EL (cell line): ENCODE measurements at regions not wholly inside any gene's neighbourhood (a gene's known extent, or its start where the extent isn't known, plus 50 kb on each side); places are given as distances from the start of the nearest gene placed in this dataset.
"Not testable (repeated sequence)": the region's sequence is repeated elsewhere in the genome, so short reads cannot be mapped to it uniquely, and the experiment has no call there.

Experiments used
- DNase-seq: peaks from one replicate; pipeline ENCODE4 v3.0.0-alpha.2; 2016

DNA sequence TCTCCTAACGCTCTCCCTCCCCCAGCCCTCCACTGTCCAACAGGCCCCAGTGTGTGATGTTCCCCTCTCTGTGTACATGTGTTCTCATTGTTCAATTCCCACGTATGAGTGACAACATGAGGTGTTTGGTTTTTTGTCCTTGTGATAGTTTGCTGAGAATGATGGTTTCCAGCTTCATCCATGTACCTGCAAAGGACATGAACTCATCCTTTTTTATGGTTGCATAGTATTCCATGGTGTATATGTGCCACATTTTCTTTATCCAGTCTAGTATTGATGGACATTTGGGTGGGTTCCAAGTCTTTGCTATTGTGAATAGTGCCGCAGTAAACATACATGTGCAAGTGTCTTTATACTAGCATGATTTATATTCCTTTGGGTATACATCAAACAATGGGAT, 347.4 kb downstream of the MAGEE1 start:
- DNase-seq = not testable (repeated sequence)

DNA sequence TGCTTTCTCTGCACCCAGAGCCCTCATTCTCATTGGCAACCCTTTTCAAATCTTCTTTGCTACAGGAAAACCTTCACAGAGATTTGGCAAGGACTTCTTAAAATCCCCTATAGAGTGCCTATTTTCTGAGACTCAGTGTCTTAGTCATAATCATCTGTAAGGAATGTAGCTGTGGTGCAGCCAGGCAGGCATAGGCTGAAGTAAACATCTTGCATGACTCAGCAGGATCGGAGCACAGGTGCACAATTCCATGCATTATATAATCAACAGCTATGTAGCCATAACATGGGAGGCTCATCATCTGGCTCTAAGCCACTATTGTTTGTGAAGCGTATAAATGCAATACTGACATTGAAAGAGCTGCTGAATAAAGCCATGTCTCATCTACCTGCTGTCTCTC, 368.8 kb downstream of the MAGEE1 start:
- DNase-seq = no peak

DNA sequence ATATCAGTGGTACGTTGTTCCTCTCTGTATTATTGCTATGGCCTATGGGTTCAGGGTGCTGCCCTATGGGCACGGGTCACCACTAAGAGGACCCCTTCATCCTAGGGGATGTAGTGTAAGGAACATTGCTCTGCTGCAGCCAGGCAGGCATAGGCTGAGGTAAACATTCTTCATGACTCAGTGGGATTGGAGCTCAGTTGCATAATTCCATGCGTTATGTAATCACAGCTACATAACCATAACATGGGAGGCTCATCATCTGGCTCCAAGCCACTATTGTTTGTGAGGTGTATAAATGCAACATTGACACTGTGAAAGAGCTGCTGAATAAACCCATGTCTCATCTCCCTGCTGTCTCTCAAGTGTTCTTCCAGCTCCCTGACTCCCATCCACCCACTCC, 375.2 kb downstream of the MAGEE1 start:
- DNase-seq = no peak

DNA sequence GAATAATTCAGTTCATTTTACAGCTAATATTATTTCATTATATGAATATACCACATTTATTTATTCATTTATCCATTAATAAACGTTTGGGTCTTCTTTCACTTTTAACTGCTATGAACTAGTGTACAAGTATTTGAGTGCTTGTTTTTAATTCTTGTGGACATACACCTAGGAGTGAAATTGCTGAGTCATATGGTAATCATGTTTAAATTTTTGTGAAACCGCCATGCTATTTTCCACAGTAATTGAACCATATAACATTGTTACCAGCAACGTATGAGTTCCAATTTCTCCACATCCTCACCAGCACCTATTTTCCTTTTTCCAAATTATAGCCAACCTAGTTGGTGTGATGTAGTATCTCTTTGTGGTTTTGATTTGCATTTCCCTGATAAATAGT, 388.2 kb downstream of the MAGEE1 start:
- DNase-seq = no peak

DNA sequence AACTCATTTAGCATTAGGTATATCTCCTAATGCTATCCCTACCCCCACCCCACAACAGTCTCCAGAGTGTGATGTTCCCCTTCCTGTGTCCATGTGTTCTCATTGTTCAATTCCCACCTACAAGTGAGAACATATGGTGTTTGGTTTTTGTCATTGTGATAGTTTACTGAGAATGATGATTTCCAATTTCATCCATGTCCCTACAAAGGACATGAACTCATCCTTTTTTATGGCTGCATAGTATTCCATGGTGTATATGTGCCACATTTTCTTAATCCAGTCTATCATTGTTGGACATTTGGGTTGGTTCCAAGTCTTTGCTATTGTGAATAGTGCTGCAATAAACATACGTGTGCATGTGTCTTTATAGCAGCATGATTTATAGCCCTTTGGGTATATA, 389.8 kb downstream of the MAGEE1 start:
- not testable (repeated sequence) for DNase-seq

DNA sequence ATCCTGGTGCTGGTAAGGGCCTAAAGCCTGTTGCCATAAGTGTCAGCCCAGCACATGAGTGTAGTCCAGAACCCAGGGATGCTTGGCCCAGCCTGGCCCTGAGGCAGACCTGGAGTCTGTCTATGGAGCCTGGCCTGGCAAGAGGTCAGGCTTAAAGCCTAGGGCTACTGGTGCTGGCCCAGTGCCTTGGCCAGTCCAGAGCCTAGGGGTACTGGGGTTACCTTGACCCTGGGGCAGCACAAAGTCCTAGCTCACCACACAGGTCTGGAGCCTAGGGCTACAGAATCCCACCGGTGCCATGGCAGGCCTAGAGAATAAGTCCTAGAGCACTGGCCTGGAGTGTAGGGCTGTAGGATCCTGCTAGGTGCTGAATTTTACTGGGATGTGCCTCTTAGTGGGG, 393.8 kb downstream of the MAGEE1 start:
- DNase-seq = no peak

DNA sequence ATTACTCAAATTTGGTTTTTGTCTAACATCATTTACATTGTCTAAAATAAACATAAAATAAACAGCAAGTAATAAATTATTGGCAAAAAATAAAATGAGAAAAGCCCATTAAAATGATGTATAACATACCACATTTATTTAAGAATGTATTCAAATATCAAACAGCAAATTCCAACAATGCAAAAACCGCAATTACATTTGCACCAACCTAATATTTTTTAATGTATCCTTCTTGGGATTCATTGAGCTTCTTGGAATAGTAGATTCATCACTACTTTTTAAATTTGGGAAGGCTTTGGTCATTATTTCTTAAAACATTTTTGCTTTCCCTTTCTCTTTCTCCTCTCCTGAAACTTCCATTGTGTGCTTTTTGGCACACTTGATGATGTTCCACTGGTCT, 400.2 kb downstream of the MAGEE1 start:
- no peak for DNase-seq

DNA sequence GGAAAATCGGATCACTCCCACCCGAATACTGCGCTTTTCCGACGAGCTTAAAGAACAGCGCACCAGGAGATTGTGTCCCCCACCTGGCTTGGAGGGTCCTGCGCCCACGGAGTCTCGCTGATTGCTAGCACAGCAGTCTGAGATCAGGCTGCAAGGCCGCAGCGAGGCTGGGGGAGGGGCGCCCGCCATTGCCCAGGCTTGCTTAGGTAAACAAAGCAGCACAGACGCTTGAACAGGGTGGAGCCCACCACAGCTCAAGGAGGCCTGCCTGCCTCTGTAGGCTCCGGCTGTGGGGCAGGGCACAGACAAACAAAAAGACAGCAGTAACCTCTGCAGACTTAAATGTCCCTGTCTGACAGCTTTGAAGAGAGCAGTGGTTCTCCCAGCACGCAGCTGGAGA, 413.4 kb downstream of the MAGEE1 start:
- not testable (repeated sequence) for DNase-seq

DNA sequence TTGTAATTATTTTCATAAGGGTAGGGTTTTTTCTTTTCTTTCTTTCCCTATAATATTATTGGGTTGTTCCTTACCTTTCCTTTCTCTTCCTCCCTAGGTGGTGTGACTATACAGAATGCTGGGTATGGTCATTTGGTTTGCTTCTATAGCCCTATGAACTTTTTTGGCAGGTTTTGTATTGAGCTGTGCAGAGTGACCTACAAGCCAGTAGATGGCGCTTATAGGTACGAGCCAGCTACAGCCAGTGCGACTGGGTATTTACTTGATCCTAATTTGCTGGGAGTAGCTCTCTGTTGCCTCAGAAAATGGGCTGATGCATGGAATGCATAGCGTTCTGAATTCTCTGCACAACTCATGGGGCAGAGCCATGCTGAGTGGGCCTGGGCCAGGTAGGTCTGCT, 423.3 kb downstream of the MAGEE1 start:
- DNase-seq = no peak

DNA sequence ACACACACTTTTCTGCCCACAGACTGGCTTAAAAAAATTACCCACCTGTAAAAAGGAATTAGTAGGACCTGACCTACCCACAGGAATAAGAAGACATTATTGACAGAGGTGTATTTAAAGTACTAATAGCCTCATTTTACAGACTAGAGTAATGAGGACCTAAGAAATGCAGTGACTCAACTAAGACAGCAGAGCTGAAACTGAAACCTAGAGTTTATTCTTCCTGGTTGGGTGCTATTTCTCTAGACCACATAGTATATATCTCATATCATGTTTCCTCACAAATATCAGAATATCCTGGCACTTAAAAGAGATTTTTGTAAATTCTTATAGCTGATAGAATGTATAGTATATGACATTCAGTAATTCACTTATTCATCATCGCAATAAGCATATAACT, 435.0 kb downstream of the MAGEE1 start:
- DNase-seq = no peak

DNA sequence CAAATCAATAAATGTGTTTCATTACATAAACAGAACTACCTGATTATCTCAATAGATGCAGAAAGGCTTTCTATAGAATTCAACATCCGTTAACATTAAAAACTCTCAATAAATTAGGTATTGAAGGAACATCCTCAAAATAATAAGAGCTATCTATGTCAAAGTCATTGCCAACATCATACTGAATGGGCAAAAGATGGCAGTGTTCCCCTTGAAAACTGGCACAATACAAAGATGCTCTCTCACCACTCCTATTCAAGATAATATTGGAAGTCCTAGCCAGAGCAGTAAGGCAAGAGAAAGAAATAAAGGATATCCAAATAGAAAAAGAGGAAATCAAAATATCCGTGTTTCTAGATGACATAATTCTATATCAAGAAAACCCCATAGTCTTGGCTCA, 466.4 kb downstream of the MAGEE1 start:
- DNase-seq = no peak

DNA sequence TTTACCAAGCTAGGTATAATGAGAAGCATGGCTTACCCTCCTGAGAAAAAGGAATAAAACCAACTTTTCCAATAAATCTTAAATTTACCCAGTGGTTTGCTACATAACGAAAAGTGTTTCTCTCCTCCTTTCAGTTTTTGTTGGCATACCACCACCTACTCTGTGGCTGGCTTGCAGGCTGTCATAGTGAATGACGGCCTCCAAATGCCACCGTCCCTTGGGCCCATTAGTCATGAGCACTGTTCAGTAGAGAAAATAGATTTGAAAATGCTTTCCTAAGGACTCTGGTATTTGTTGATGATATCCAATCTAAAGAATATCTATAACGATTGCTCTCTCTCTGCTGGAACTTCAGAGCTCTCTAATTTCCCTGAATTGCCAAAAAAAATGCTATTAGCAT, 488.3 kb downstream of the MAGEE1 start:
- no peak for DNase-seq

DNA sequence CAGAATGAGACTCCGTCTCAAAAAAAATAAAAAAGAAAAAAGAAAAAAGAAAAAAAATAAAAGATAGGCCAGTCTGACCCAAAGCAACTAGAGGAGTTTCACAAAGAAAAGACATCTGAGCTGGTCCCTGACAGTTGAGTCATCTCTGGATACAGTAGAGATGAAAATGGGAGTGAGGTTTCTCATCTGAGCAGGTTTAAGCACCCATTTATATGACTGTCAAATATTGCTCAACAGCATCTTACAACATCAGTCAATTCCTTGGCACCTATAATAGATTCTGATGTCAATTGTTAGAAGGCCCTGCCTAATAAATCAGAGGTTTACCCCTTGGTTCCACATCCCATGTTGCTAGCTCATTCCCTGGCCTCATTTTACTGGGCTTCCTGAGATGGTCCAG, 490.5 kb downstream of the MAGEE1 start:
- DNase-seq = no peak

DNA sequence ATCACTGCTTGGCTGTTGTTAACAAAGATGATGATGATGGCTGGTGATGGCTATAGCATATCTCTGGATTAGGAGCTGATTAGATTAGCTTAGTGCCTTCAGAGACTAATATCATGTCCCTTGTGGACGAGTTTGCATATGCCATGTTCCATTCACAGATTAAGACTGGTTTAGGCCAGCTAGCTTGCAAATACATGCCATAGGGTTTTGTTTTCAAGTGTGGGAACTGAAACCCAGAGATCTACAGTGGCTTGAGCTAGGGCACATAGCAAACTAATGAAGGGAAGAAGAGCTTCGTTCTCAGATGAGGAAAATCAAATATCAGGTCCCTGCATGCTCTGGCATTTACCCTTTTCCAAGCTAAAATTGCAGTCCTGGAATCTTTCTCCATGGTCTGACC, 492.3 kb downstream of the MAGEE1 start:
- DNase-seq = no peak

DNA sequence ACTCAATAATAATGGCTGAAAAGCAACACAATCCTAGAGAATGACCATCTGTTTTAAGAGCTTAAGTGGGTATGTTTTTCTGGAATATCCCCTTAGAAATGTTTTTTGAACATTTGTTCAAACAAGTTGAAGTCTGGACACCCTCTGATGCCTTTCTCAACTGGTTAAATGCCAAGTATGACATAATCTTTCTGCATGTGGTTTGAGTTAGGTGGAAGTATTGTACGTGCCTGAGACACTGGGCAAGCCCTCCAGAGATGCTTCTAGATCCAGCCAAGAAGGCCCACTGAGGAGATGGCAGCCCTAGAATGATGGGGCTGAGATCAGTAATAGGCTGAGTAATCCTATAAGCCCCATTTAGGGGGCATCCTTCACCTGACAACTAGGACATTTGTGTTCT, 493.1 kb downstream of the MAGEE1 start:
- DNase-seq = no peak

DNA sequence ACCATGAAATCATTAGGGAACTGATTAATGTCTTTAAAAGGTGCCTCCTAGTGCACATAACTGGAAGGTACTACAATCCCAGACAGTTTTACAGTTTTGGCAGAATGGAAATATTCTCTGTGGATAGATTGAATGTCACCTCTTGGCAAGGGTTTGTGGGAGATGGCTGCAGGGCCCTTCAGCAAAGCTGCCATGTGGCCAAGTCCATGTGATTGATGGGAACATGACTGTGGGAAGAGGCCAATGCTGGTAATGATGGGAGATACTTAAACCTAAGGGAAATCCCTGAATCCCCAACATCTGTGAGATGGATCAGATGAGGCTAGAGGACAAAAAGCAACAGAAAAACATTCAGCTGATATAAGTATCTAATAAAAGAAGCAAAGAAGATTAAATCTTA, 493.7 kb downstream of the MAGEE1 start:
- DNase-seq = no peak

DNA sequence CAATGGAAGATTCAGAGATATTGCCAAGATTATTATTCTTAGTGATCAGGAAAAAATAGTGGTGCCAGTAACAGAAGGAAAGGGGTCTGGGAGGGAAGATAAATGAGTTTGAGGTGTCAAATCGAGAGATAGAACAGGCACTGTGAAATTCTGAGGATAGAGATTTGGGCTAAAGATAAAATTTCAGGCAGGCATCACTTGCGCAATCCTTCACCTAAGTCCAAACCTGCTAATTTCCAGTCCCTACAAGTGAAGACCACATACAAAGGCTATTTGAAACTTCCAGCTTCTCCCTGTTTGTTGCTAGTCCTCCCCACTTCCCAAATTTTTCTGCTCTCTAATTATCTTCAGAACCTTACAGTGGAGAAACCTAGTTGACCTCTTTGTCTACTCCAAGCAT, 494.6 kb downstream of the MAGEE1 start:
- DNase-seq = no peak

DNA sequence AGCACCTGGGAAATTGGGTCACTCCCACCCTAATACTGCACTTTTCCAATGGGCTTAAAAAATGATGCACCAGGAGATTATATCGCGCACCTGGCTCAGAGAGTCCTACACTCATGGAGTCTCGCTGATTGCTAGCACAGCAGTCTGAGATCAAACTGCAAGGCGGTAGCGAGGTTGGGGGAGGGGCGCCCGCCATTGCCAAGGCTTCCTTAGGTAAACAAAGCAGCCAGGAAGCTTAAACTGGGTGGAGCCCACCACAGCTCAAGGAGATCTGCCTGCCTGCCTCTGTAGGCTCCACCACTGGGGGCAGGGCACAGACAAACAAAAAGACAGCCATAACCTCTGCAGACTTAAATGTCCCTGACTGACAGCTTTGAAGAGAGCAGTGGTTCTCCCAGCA, 497.1 kb downstream of the MAGEE1 start:
- DNase-seq = not testable (repeated sequence)

DNA sequence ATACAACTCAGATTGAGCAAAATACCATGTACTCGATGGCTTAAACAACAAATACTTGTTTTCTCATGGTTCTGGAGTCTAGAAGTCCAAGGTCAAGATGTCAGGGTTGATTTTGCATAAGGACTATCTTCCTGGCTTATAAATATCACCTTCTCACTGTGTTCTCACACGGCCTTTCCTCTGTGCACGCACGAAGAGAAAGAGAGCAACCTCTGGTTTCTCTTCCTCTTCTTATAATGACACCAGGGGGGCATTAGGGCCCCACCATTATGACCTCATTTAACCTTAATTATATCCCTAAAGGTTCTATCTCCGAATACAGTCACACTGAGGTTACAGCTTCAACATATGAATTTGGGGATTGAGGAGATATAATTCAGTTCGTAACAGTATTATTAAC, 504.0 kb downstream of the MAGEE1 start:
- DNase-seq = no peak

DNA sequence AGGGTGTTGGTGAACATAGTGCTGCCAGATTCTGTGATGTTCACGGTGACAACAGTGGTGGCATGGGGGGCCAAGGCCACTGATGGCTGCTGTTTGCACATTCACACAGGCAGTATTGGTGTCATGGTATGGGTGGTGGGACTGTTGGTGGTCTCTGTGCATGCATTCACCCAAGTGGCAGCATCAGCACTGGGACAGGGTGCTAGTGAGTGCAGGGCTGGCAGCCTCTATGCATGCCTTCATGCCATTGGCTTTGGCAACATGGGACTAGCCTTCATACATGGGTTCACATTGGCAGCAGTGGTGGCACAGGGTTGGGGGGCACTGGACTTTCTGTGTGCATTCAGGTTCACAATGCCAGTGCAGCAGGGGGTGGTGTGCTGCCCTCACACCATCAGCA, 489.7 kb upstream of the FGF16 start:
- DNase-seq = no peak

DNA sequence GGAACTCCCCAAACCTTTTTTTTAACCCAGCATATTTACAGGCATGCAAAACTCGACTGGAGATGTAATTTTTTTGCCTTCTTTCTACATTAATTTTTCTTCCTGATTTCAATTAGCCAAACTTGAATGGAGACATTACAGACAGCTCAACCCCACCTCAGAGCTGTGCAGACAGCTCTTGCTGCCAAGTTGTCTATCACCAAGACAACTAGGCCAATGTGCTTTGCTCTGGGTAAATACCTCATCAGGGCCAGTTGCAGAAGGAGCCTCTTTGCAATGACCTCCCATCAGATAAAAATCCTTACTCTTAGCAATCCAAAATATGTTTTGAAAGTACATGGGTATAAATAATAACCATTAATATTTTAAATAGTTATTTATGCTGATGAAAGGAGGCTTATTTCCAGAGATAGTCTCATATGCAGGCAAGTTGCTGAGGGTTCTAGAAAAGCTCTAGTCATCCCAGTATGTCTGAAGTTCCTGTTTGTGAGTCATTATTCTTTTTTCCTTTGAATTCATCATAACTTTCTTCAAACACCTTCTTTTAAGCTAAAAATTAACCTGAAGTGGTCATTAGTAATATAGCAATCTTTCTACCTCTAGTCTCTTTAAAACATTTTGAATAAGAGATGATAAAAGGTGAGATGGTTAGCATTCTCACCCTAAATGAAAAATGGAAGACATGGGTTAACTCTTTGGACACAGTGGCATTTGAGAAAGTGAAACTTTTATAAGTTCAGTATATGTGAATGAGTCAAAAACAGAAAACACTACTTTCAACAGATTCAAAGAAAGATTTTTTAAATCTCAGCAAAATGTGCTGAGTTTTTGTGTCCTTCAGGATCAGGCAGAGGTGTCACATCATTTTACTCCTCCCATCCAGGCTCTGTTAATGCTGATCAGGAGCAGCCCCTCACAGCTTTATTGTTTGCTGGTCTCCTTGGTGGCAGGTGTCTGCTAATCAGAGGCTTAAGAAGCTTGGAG, 475.5 kb upstream of the FGF16 start:
- no peak for DNase-seq

DNA sequence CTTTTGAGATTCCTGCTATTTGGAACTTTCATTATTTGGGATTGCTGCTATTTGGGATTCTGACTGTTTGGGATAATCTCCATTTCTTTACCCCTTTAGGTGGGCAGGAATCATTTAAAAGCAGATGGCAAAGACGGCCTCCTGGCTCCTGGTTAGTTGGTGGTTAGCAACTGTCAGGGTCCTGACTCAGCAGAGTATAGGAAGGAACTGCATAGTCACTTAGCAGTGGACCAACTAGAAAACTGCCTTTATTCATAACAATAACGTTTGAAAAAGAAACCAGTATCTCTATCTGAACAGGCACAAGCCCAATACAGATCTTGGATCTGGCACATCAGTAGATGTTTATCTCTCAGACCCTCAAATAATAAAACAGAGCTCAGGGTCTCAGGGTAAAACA, 469.7 kb upstream of the FGF16 start:
- no peak for DNase-seq

DNA sequence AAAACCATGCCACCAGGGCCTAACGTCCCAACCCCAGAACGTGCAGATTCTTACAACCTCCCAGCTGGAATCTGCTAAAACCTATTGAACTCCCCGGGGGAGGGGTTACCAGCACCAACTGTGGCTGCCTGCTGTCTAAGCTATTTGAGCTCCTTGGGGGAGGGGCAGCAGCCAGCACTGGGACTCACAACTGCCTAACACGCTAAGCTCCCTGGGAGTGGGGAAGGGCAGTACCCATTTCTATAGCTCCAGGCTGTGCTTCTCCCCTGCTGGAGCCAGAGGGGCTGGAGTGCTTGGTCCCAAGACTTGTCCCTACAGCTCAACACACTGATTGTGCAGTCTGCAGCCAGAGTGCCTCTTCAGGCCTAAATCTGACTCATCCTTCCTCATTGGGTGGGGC, 459.8 kb upstream of the FGF16 start:
- no peak for DNase-seq

DNA sequence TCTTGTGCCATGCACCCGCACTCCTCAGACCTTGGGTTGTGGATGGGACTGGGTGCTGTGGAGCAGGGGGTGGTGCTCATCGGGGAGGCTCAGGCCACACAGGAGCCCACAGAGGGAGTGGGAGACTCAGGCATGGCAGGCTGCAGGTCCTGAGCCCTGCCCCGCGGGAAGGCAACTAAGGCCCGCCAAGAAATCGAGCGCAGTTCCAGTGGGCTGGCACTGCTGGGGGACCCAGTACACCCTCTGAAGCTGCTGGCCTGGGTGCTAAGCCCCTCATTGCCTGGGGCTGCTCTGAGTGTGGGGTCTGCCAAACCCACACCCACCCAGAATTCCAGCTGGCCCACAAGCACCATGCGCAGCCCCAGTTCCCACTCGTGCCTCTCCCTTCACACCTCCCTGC, 450.5 kb upstream of the FGF16 start:
- no peak for DNase-seq

DNA sequence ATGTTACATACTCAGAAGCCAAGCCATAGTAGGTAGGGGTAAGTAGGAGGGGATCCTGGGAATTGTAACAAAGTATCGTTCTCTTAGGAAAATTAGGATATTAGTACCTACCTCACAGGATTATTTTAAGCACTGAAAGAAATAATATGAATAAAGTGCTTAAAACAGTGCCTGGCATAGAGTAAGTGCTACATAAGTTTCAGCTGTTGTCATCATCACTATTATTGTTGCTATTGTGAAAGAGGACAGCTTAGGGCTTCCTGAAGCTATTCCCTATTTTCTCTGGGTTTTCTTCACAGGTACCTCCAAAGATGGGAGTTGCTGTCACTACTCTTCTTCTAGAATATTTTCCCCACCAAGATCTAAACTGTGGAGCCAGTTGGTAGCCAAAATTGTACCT, 443.7 kb upstream of the FGF16 start:
- DNase-seq = no peak
